ENCODE measurements at regions not wholly inside any gene's neighbourhood (a gene's known extent, or its start where the extent isn't known, plus 50 kb on each side); places are given as distances from the start of the nearest gene placed in this dataset.

DNA sequence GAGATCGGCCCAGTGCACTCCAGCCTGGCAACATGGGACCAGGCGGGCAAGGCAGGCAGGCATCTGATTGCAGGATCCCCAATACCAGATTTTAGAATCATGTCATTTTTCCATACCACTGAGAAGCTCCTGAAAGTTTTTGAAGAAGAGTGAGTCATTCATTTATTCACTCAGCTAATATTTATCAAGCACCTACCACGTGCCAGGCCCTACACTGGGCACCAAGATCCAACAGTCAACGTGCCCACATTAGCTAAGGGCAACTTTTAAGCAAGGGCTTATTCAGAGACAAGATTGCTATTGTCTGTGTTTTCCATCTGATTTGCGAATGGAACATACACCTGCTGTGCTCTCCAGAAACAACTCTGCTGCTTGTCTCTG, 126.8 kb upstream of the LGALSL start:
- TF ChIP-seq, protein P1, sequence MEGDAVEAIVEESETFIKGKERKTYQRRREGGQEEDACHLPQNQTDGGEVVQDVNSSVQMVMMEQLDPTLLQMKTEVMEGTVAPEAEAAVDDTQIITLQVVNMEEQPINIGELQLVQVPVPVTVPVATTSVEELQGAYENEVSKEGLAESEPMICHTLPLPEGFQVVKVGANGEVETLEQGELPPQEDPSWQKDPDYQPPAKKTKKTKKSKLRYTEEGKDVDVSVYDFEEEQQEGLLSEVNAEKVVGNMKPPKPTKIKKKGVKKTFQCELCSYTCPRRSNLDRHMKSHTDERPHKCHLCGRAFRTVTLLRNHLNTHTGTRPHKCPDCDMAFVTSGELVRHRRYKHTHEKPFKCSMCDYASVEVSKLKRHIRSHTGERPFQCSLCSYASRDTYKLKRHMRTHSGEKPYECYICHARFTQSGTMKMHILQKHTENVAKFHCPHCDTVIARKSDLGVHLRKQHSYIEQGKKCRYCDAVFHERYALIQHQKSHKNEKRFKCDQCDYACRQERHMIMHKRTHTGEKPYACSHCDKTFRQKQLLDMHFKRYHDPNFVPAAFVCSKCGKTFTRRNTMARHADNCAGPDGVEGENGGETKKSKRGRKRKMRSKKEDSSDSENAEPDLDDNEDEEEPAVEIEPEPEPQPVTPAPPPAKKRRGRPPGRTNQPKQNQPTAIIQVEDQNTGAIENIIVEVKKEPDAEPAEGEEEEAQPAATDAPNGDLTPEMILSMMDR (IDR thresholded peaks at IDR 0.05; ENCODE audit: insufficient read depth, low read length, severe bottlenecking): no peak
- Histone ChIP-seq H3K36me3 (ENCODE audit: control insufficient read depth, insufficient read depth, low read length) (no peaks in the 10 kb centered on the region), H3K27me3 (ENCODE audit: control insufficient read depth, insufficient read depth, low read length) (peaks cover 2% of the 10 kb centered on the region), H3K4me3 (ENCODE audit: low read depth, low read length) (no peak overlapping the region)
- no peak for FAIRE-seq
- DNase-seq (ENCODE audit: low read depth): peak; percentile 79

DNA sequence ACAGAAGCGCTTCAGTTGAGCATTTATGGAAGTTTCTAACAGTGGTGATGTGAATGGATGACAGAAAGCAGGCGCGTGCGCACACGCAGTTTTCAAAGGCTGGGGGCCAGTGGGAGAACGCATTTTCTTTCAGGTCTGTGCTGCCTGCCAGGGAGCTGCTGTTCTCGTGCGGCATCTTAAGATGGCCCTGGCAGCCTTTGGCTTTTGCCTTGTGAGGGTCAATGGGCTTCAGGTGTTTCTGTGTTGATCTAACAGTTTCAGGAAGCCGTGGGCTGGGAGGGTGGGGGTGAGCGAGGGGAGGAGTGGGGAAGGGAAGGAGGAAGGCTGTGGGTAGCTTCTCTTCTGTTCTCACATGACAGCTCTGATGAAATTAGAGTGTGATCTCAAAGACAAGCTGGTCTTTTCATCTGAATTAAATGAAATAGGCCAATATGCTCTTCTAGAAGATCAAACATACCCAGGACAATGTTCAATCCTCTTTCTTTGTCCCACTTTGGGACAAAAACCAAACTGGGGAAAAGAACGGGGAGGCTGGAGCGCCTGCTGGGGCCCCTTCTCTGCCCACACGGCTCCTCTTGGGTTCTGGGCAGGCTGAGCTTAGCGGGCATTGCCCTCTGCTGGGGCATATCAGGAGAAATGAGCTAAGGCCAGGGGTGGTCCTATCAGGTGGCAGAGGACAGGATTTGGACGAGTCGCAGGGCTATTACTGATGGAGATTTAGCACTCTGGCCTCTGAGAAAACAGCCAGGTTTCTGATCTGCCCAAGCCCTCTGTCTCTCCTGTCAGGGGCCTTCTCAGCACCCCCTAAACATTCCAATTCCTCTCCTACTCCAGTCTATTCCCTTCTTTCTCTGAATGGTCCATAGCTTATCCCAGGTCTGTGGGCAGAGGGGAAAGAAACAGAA, 126.2 kb upstream of the LGALSL start:
- Histone ChIP-seq H3K27me3 (ENCODE audit: control insufficient read depth, insufficient read depth, low read length) (peaks cover 2% of the 10 kb centered on the region), H3K4me3 (ENCODE audit: low read depth, low read length) (no peak overlapping the region), H3K36me3 (ENCODE audit: control insufficient read depth, insufficient read depth, low read length) (no peaks in the 10 kb centered on the region)
- DNase-seq (ENCODE audit: low read depth) (peak; percentile 33), FAIRE-seq (no peak)
- TF ChIP-seq, protein P1 (IDR thresholded peaks at IDR 0.05; ENCODE audit: insufficient read depth, low read length, severe bottlenecking): peak; percentile 65

DNA sequence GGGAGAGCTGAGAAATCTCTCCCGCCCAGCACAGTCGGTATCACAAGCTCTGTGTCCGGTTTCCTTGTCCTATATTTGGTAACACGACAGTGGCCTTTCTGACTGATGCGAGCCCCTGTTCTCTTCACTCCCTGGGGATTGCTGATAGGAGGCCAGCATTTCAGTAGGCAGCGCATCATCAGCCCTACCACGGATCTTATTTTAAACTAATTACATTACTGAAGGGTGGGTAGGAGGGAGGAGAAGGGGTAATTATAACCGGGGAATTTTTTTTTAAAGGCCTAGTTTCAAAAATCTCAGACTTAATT, 125.6 kb upstream of the LGALSL start:
- H3K27me3 ChIP-seq (ENCODE audit: control insufficient read depth, insufficient read depth, low read length): peaks cover 1% of the 10 kb centered on the region
- DNase-seq (ENCODE audit: low read depth) (no peak), FAIRE-seq (no peak)
- TF ChIP-seq, protein P1 (IDR thresholded peaks at IDR 0.05; ENCODE audit: insufficient read depth, low read length, severe bottlenecking): no peak
- H3K4me3 ChIP-seq (ENCODE audit: low read depth, low read length): no peak overlapping the region
- no peaks in the 10 kb centered on the region for H3K36me3 ChIP-seq (ENCODE audit: control insufficient read depth, insufficient read depth, low read length)

DNA sequence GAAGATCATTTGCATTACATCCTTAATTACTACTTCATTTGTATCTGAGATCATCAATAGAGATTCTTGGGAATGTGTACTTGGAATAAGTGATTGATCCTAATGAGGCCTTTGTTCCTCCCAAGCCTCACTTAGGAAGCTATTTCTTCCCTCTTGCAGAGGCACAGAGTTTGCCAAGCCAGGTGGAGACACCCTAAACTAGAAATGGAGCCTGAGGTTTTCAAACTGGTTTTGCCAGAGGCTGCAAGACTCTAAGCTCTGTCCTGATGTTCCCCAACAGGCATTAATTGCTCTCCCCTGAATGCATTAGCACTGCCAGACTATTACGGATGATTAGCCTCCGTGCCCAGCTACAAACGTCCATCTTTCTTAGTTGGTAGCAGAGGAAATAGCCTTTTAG, 125.2 kb upstream of the LGALSL start:
- no peak overlapping the region for H3K4me3 ChIP-seq (ENCODE audit: low read depth, low read length)
- TF ChIP-seq, protein P1 (IDR thresholded peaks at IDR 0.05; ENCODE audit: insufficient read depth, low read length, severe bottlenecking): no peak
- FAIRE-seq (no peak), DNase-seq (ENCODE audit: low read depth) (no peak)
- H3K36me3 ChIP-seq (ENCODE audit: control insufficient read depth, insufficient read depth, low read length): no peaks in the 10 kb centered on the region
- no peaks in the 10 kb centered on the region for H3K27me3 ChIP-seq (ENCODE audit: control insufficient read depth, insufficient read depth, low read length)

DNA sequence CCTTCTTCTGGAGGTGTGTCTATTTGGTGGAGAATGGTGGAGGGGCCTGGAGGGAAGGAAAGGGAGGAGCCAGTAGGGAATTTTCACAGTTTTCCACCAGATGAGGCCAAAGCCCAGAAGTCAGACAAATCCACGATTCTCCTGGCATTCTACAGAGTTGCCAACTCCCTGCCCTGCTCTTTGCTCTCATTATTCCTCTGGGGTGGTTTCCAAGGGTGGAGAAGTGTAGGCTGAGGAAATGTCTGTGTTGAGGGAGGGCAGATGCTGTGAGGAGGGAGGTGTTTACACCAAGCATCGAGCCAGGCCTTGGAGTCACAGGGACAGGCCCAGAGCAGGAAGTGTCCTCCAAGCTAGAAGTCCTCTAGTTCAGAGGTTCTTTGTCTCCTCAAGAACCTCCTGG, 124.1 kb upstream of the LGALSL start:
- FAIRE-seq (no peak), DNase-seq (ENCODE audit: low read depth) (no peak)
- H3K27me3 ChIP-seq (ENCODE audit: control insufficient read depth, insufficient read depth, low read length): no peaks in the 10 kb centered on the region
- TF ChIP-seq, protein P1 (IDR thresholded peaks at IDR 0.05; ENCODE audit: insufficient read depth, low read length, severe bottlenecking): no peak
- H3K36me3 ChIP-seq (ENCODE audit: control insufficient read depth, insufficient read depth, low read length): no peaks in the 10 kb centered on the region
- H3K4me3 ChIP-seq (ENCODE audit: low read depth, low read length): no peak overlapping the region
